GM21360 (cell line): ENCODE measurements at regions not wholly inside any gene's neighbourhood (a gene's known extent, or its start where the extent isn't known, plus 50 kb on each side); places are given as distances from the start of the nearest gene placed in this dataset.

ENCODE experiments used
- ATAC-seq: cut with Tn5 transposase; IDR thresholded peaks from one replicate; pipeline ENCODE4 v1.9.1; 2021; ENCODE audit warnings: mild to moderate bottlenecking, moderate library complexity; ENCODE audit not compliant: unreplicated experiment

GRCh38 chr6:6834356-6835222 is 246.1 kb downstream of the LY86 start:
- no peak for ATAC-seq

- ATAC-seq: no peak
These were observed 246.6 kb downstream of the LY86 start for GRCh38 chr6:6835223-6835503.

- ATAC-seq: no peak
These were observed 248.3 kb downstream of the LY86 start for GRCh38 chr6:6836609-6837406.

GRCh38 chr6:6837541-6838080 is 249.1 kb downstream of the LY86 start:
- ATAC-seq: no peak

GRCh38 chr6:6840831-6841291 is 252.3 kb downstream of the LY86 start:
- peak; percentile 93 for ATAC-seq

- no peak for ATAC-seq
These were observed 253.1 kb downstream of the LY86 start for GRCh38 chr6:6841571-6841970.

GRCh38 chr6:6842291-6842690 is 253.8 kb downstream of the LY86 start:
- no peak for ATAC-seq

GRCh38 chr6:6843057-6843627 is 254.6 kb downstream of the LY86 start:
- no peak for ATAC-seq

GRCh38 chr6:6843777-6844176 is 255.3 kb downstream of the LY86 start:
- no peak for ATAC-seq

- no peak for ATAC-seq
These were observed 256.0 kb downstream of the LY86 start for GRCh38 chr6:6844530-6844929.

- ATAC-seq: no peak
These were observed 257.1 kb downstream of the LY86 start for GRCh38 chr6:6845603-6846002.

GRCh38 chr6:6847591-6847990 is 259.1 kb downstream of the LY86 start:
- no peak for ATAC-seq

GRCh38 chr6:6851059-6851948 is 256.5 kb upstream of the RREB1 start:
- no peak for ATAC-seq

GRCh38 chr6:6851949-6852261 is 255.9 kb upstream of the RREB1 start:
- ATAC-seq: no peak

- peak; percentile 80 for ATAC-seq
These were observed 250.9 kb upstream of the RREB1 start for GRCh38 chr6:6856538-6857523.

GRCh38 chr6:6857528-6857927 is 250.2 kb upstream of the RREB1 start:
- ATAC-seq: no peak

- no peak for ATAC-seq
These were observed 249.2 kb upstream of the RREB1 start for GRCh38 chr6:6858533-6858982.

- ATAC-seq: no peak
These were observed 248.7 kb upstream of the RREB1 start for GRCh38 chr6:6859105-6859504.

- no peak for ATAC-seq
These were observed 248.0 kb upstream of the RREB1 start for GRCh38 chr6:6859722-6860121.
